SK-N-MC (cell line): ENCODE measurements at regions not wholly inside any gene's neighbourhood (a gene's known extent, or its start where the extent isn't known, plus 50 kb on each side); places are given as distances from the start of the nearest gene placed in this dataset.
"Not testable (repeated sequence)": the region's sequence is repeated elsewhere in the genome, so short reads cannot be mapped to it uniquely, and the experiment has no call there.

Source experiments
- DNase-seq: peaks from one replicate; pipeline ENCODE4 v3.0.0-alpha.2; 2011; ENCODE audit warnings: low read depth, low spot score
- H3K27ac ChIP-seq: fragments of 200-600 bp; sonication (generic); 2 replicates; pipeline ENCODE4 v1.5.1; 2016; ENCODE audit warnings: mixed run types
- H3K36me3 ChIP-seq: fragments of 200-600 bp; sonication (generic); 2 replicates; pipeline ENCODE4 v1.6.1; 2017; ENCODE audit warnings: antibody characterized with exemption, low read length, mixed read lengths; ENCODE audit not compliant: insufficient read depth
- H3K4me3 ChIP-seq: fragments of 200-600 bp; sonication (generic); 2 replicates; pipeline ENCODE4 v1.5.1; 2016
- H3K9ac ChIP-seq: fragments of 200-600 bp; sonication (generic); 2 replicates; pipeline ENCODE4 v1.8.0; 2017; ENCODE audit warnings: mixed run types, mixed read lengths; ENCODE audit not compliant: insufficient read length
- H3K9me3 ChIP-seq: fragments of 200-600 bp; sonication (generic); 2 replicates; pipeline ENCODE4 v1.6.1; 2017; ENCODE audit warnings: low read depth, mild to moderate bottlenecking, antibody characterized with exemption, low read length, moderate library complexity, mixed read lengths
- EZH2 ChIP-seq: fragments of 200-600 bp; sonication (generic); IDR thresholded peaks from one replicate; pipeline ENCODE4 v1.6.1; 2017; ENCODE audit warnings: antibody characterized with exemption
- FOXP2 ChIP-seq: optimal IDR thresholded peaks from 2 replicates; pipeline ENCODE3; 2011; ENCODE audit warnings: mild to moderate bottlenecking, moderate library complexity; ENCODE audit not compliant: insufficient read depth; ENCODE audit errors: extremely low read length, control extremely low read depth
- POLR2AphosphoS5 ChIP-seq: IDR thresholded peaks from 2 replicates; pipeline ENCODE4 v1.6.1; 2012; ENCODE audit warnings: mild to moderate bottlenecking, low read depth, low read length, borderline replicate concordance

DNA sequence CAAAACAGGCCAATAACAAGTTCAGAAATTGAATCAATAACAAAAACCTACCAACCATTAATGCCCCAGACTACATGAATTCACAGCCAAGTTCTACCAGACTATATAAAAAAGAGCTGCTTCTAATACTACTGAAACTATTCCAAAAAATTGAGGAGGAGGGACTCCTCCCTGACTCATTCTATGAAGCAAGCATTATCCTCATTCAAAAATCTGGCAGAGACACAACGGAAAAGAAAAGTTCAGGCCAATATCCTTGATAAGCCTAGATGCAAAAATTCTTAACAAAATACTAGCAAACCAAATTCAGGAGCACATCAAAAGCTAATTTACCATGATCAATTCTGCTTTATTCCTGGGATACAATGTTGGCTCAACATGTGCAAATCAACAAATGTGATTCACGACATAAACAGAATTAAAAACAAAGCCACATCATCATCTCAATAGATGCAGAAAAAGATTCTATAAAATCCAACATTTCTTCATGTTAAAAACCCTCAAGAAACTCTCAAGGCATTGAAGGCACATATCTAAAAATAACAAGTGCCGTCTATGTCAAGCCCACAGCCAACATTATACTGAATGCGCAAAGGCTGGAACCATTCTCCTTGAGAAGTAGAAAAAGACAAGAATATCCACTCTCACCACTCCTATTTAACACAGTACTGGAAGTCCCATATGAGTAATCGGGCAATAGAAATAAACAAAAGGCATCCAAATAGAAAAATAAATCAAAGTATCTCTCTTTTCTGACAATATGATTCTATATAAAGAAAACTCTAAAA is 573.6 kb upstream of the GRM7 start:
- DNase-seq: no peak
- H3K27ac ChIP-seq: no peak overlapping the region
- no peak overlapping the region for H3K9ac ChIP-seq
- H3K36me3 ChIP-seq: no peaks in the 10 kb centered on the region
- no peak overlapping the region for H3K4me3 ChIP-seq
- TF ChIP-seq POLR2AphosphoS5: no peak
- no peak for TF ChIP-seq EZH2
- no peak for TF ChIP-seq FOXP2
- no peaks in the 10 kb centered on the region for H3K9me3 ChIP-seq

GRCh38 chr3:6301626-6302025 is 559.3 kb upstream of the GRM7 start:
- no peak for DNase-seq
- H3K9ac ChIP-seq: no peak overlapping the region
- no peak overlapping the region for H3K27ac ChIP-seq
- TF ChIP-seq FOXP2: no peak
- TF ChIP-seq EZH2: no peak
- no peak for TF ChIP-seq POLR2AphosphoS5
- no peak overlapping the region for H3K4me3 ChIP-seq
- H3K9me3 ChIP-seq: no peaks in the 10 kb centered on the region
- no peaks in the 10 kb centered on the region for H3K36me3 ChIP-seq

DNA sequence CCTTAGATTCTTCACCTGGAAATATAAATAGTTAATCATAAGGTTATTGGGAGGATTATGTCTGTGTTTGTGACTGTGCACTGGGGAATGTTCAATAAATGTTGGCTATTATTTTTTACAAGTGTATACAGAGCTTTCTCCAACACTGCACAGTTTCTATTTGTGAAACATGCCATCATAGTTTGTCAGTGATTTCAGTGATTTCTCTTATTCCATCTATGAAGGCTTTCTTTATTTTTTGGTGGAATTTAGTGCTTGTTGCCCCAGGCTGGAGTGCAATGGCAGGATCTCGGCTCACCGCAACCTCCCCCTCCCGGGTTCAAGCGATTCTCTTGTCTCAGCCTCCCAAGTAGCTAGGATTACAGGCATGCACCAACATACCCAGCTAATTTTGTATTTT is 545.0 kb upstream of the GRM7 start:
- Histone ChIP-seq H3K9me3 (no peaks in the 10 kb centered on the region), H3K4me3 (no peak overlapping the region), H3K27ac (no peak overlapping the region), H3K9ac (no peak overlapping the region), H3K36me3 (no peaks in the 10 kb centered on the region)
- DNase-seq: no peak
- no peak for TF ChIP-seq POLR2AphosphoS5
- TF ChIP-seq EZH2: no peak
- TF ChIP-seq FOXP2: no peak

DNA sequence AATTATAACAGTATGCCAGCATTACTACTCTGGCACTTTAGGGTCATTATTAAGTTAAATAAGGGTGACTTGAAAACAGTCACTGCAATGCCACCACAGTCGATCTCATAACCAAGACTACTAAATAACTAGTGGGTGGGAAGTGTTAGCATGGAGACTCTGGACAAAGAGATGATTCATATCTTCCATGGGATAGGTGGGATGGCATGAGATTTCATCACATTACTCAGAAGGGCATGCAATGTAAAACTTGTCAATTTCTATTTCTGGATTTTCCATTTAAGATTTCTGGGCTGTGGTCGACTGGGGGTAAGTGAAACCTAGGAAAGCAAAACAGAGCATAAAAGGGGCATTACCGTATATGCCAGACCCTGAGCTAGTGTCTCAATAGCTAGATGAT is 538.9 kb upstream of the GRM7 start:
- H3K36me3 ChIP-seq: no peaks in the 10 kb centered on the region

GRCh38 chr3:6326771-6327170 is 534.1 kb upstream of the GRM7 start:
- H3K9ac ChIP-seq: no peak overlapping the region
- H3K36me3 ChIP-seq: no peaks in the 10 kb centered on the region
- no peak for DNase-seq
- TF ChIP-seq EZH2: no peak
- TF ChIP-seq POLR2AphosphoS5: no peak
- TF ChIP-seq FOXP2: no peak
- H3K9me3 ChIP-seq: no peaks in the 10 kb centered on the region
- no peak overlapping the region for H3K4me3 ChIP-seq
- H3K27ac ChIP-seq: no peak overlapping the region

More for the DNA sequence above, 538.9 kb upstream of the GRM7 start:
- no peaks in the 10 kb centered on the region for H3K9me3 ChIP-seq
- H3K4me3 ChIP-seq: no peak overlapping the region
- TF ChIP-seq FOXP2: no peak
- TF ChIP-seq POLR2AphosphoS5: no peak
- no peak for TF ChIP-seq EZH2
- no peak overlapping the region for H3K9ac ChIP-seq
- DNase-seq: no peak
- H3K27ac ChIP-seq: no peak overlapping the region

DNA sequence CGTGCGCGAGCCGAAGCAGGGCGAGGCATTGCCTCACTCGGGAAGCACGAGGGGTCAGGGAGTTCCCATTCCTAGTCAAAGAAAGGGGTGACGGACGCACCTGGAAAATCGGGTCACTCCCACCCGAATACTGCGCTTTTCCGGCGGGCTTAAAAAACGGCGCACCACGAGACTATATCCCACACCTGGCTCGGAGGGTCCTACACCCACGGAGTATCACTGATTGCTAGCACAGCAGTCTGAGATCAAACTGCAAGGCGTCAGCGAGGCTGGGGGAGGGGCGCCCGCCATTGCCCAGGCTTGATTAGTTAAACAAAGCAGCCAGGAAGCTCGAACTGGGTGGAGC is 520.0 kb upstream of the GRM7 start:
- H3K27ac ChIP-seq, H3K36me3 ChIP-seq, DNase-seq, H3K9ac ChIP-seq, H3K4me3 ChIP-seq, H3K9me3 ChIP-seq: not testable (repeated sequence)

DNA sequence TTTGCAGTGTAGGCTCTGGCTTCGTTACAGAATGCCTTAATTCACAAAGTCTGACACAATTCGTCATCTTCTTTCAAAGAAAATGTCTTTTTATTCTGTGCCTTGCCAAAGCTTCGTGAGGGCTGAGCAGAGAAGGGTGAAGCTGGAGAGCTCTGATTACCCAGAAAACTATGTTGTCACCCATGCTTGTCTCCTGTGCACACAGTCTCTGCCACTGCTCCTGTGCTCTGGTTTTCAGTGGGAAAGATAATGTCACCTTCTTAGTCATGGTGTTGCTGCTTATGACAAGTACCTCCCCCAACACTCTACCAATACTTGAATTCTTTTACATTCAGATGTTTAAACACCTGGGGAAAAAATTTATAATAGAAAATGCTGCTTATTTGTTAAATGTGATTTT is 509.2 kb upstream of the GRM7 start:
- Histone ChIP-seq H3K27ac (no peak overlapping the region), H3K36me3 (no peaks in the 10 kb centered on the region), H3K4me3 (no peak overlapping the region), H3K9me3 (no peaks in the 10 kb centered on the region), H3K9ac (no peak overlapping the region)
- no peak for DNase-seq
- no peak for TF ChIP-seq FOXP2
- no peak for TF ChIP-seq POLR2AphosphoS5
- TF ChIP-seq EZH2: no peak

DNA sequence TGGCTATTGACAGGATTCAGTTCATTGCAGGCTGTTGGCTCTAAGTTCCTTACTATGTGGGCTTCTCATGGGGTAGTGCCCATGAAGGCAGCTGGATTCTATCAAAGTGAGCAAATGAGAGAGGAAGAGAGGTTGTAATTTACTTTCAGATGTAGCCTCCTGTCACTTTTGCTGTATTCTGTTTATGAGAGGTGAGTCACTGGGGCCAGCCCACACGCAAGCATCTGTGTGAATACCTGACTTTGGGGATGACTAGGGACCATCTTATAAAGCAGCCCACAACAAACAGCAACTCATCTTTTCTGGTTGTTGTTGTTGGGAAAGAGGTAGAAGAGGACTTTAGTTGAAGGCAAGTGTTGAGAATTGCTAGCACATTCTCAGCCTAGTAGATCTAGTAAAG is 506.3 kb upstream of the GRM7 start:
- DNase-seq: no peak
- Histone ChIP-seq H3K36me3 (no peaks in the 10 kb centered on the region), H3K27ac (no peak overlapping the region), H3K9me3 (no peaks in the 10 kb centered on the region), H3K4me3 (no peak overlapping the region), H3K9ac (no peak overlapping the region)
- TF ChIP-seq FOXP2: no peak
- TF ChIP-seq EZH2: no peak
- TF ChIP-seq POLR2AphosphoS5: no peak

GRCh38 chr3:6362406-6362805 is 498.5 kb upstream of the GRM7 start:
- no peak overlapping the region for H3K9ac ChIP-seq
- no peak for TF ChIP-seq EZH2
- no peak for TF ChIP-seq FOXP2
- TF ChIP-seq POLR2AphosphoS5: no peak
- no peaks in the 10 kb centered on the region for H3K9me3 ChIP-seq
- DNase-seq: no peak
- H3K4me3 ChIP-seq: no peak overlapping the region
- no peaks in the 10 kb centered on the region for H3K36me3 ChIP-seq
- H3K27ac ChIP-seq: no peak overlapping the region
